HG03175 (cell line): ENCODE measurements at regions not wholly inside any gene's neighbourhood (a gene's known extent, or its start where the extent isn't known, plus 50 kb on each side); places are given as distances from the start of the nearest gene placed in this dataset.

Experiments used
- ATAC-seq: cut with Tn5 transposase; IDR thresholded peaks from one replicate; pipeline ENCODE4 v1.9.1; 2021; ENCODE audit warnings: mild to moderate bottlenecking, moderate library complexity; ENCODE audit not compliant: unreplicated experiment

DNA sequence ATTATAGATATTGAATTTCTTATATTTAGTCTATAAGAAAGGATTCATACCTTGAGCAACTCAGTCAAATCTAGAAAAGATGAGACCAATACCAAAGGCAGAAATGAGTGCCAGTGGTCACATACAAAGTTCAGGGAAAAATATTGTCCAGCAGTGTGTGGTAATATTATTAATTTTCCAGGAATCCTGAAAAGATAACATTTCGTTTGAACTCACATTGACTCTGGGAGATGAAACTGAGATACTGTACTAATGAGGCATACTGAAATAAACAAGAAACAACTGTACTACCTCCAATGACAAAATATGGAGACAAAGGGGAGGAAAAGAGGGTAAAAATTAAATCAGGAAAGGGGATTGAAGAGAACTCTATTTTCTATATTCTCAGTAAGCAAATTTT is 212.4 kb downstream of the TRAM1L1 start:
- no peak for ATAC-seq

DNA sequence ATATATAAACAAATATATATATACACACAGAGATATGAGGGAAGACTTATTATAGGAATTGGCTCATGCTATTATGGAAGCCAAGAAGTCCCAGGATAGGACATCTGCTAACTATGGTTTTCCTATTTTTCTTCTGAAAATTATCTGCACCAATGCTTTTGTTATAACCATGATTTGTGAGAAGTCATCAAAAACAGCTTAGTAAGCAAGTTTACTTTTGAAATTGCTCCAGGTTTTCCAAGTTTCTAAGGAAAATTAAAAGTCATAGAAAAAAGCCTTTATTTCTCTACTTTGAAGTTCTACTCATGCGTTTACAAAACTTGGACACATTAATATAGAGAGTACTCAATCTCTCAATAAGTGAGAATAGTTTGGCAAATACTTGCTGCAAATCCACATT is 213.1 kb downstream of the TRAM1L1 start:
- ATAC-seq = no peak

DNA sequence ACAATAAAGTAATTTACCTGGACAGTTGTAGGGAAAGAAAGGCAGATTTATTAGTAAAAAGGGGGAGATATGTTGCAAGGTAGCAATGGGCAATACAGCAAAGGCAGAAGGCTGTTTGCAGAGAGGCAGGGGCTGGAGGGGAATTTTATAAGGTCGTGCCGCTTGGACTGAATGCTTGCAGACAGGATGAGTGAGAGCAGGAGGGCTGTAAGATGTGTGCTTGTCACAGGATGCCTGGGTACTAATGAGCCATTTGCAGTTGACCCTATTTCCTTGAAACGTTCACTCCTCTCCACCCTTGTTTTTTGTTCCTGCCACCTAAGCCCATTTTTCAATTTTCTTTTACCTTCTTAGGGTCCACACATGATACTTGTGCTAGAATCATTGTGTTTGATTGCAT is 214.7 kb downstream of the TRAM1L1 start:
- no peak for ATAC-seq

DNA sequence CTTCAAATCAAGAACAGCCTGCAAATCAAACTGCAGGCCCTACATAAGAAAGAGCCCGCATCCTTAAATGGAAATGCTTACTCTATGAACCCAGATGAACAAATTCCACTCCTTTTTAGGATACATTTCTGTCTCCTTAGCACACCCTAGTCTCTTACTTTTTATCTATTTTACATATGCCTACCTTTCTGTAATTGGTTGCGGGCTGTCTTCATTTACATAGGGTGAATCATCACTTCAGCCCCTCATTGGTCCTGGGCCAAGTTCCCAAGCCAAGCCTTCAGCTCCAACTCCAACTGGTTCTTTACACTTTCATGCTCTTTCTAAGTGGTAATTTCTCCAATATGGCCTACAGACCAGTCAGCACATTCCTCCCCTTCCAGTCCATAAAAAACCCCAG is 219.3 kb downstream of the TRAM1L1 start:
- no peak for ATAC-seq

DNA sequence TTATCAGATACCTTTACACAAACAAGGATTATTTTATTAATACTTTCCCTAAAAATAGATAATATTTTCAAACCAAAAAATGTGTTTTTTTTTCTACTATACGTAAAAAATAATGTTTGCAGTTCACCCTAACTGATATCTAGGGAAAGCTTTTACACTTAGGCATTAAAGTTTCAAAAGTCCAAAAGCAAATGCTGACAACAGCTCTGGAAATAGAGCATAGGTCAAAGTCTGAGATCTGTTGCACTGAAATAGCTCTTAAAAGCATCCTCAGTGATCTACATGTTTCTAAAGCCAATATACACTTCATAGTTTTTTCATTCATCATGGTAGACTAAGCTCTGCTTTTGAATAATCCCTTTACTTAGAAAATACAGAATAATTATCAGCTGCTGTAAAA is 222.8 kb downstream of the TRAM1L1 start:
- ATAC-seq = no peak

GRCh38 chr4:116860891-116861290 is 224.5 kb downstream of the TRAM1L1 start:
- ATAC-seq = no peak

- no peak for ATAC-seq
Observed at GRCh38 chr4:116849620-116850019, 235.8 kb downstream of the TRAM1L1 start.

- no peak for ATAC-seq
Observed at GRCh38 chr4:116847616-116848015, 237.8 kb downstream of the TRAM1L1 start.

- no peak for ATAC-seq
Observed at GRCh38 chr4:116839826-116840225, 245.6 kb downstream of the TRAM1L1 start.

DNA sequence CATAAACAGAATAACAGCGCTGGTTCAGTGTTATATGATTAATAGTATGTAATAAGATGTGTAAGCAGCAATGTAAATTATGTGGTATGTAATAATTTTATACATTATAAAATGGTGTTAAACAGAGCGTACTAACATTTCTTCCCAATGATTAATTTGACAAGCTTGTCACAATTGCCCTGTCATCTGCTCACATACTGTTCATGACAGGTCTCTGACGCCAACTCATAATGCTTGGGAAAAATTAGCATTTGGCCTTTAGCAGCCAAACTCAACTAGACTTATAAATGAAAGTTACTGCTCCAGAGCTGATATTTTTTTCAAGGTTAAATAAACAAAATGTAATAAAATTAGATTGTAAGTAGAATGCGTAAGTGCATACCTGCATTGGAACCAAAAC is 246.8 kb downstream of the TRAM1L1 start:
- no peak for ATAC-seq

GRCh38 chr4:116829187-116829586 is 256.2 kb downstream of the TRAM1L1 start:
- ATAC-seq = no peak

GRCh38 chr4:116824172-116824571 is 261.2 kb downstream of the TRAM1L1 start:
- ATAC-seq = no peak

DNA sequence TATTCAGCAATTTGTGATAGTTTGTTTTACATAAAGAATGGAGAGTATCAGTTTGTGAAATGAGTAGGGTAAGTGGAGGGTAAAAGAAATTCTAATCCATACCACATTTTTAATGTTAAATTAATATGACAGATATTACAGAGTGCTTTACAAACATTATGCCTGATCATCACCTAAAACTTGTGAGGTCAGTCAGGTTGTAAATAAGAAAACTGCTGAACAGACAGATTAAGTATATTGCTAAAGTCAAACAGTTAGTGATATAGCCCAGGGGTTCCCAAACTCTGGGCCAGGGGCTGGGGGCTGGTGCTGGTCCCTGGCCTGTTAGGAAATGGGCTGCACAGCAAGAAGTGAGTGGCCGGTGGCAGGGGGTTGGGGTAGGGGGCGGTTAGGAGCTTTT is 273.6 kb downstream of the TRAM1L1 start:
- no peak for ATAC-seq

- no peak for ATAC-seq
Observed at GRCh38 chr4:116796022-116796421, 289.4 kb downstream of the TRAM1L1 start.

GRCh38 chr4:116788723-116789122 is 296.7 kb downstream of the TRAM1L1 start:
- ATAC-seq = no peak

GRCh38 chr4:116755051-116755450 is 330.3 kb downstream of the TRAM1L1 start:
- ATAC-seq = no peak

DNA sequence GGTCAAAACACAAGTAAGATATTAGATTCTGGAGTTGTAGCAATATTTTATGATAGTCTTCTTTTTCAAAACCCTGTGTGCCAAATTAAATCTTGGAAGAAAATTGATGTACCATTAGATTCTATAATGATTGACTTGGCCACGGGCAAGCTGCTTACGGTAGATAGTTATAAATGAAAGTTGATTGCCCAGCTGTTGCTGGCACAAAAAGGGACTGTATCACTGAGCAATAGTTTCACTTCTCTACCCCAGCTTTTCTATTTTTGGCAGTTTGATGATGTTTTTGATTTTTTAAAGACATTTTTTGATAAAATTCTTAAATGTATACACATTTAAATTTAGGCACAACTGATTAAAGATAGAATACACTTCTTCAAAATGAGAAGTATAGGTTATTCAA is 333.3 kb downstream of the TRAM1L1 start:
- ATAC-seq = no peak

DNA sequence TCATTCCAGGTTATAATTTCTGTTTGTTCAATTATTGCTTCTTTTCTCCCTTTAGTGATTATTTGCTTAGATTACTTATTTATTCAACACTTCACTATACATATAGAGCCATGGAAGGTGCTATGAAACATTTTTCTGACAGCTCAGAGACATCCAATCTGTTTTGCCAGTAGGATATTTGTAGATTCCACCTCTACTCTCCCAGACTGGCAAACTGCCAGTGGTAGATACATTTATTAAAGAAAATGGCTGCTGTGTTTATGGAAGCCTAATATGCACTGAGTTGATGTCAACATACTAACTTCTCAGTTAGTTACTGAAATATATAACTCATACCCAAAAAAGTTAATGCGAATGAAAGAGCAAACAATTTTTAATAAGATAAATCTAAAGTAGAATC is 348.6 kb downstream of the TRAM1L1 start:
- ATAC-seq = no peak

DNA sequence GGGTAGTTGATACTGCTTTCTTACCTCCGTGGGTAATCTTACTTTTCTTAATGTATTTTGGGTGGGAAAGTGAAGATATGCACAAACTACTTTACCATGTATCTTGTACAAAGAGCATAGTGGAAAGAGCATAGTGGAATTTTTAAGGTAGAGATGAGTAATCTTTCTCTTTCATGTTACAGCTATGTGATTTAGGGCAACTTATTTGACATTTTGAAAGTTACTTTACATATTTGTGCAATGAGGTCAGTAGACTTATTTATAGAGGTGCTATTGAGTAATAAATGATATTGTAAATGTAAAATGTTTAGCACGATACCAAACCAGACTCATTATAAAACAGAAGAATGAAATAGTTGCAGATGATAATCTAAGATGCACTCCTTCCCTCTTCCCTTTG is 351.2 kb downstream of the TRAM1L1 start:
- ATAC-seq = no peak

- ATAC-seq = no peak
Observed at GRCh38 chr4:116733370-116733769, 352.0 kb downstream of the TRAM1L1 start.

DNA sequence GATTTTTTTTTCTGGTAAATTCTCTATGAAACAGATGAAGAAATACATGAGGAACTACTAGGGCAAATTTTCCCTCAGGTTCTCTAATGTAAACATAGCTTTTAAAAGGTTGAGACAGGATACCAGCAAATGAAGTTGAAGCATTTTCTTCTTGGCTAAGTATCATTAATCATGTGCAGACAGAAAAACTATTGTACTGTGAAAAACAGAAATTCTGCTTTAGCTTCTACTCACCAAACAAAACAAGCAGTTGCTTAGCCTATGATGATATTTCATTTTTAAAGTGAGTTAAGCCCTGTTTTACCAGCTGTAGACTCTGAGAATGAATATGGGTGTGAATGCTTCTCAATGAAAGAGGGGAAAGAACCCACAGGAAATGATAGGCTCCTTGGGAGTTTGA is 358.9 kb downstream of the TRAM1L1 start:
- ATAC-seq = no peak

GRCh38 chr4:116724249-116724648 is 361.1 kb downstream of the TRAM1L1 start:
- peak; percentile 87 for ATAC-seq

GRCh38 chr4:116705466-116705865 is 379.9 kb downstream of the TRAM1L1 start:
- no peak for ATAC-seq

- ATAC-seq = no peak
Observed at GRCh38 chr4:116702949-116703348, 382.4 kb downstream of the TRAM1L1 start.
